ENCODE measurements at regions not wholly inside any gene's neighbourhood (a gene's known extent, or its start where the extent isn't known, plus 50 kb on each side); places are given as distances from the start of the nearest gene placed in this dataset.

DNA sequence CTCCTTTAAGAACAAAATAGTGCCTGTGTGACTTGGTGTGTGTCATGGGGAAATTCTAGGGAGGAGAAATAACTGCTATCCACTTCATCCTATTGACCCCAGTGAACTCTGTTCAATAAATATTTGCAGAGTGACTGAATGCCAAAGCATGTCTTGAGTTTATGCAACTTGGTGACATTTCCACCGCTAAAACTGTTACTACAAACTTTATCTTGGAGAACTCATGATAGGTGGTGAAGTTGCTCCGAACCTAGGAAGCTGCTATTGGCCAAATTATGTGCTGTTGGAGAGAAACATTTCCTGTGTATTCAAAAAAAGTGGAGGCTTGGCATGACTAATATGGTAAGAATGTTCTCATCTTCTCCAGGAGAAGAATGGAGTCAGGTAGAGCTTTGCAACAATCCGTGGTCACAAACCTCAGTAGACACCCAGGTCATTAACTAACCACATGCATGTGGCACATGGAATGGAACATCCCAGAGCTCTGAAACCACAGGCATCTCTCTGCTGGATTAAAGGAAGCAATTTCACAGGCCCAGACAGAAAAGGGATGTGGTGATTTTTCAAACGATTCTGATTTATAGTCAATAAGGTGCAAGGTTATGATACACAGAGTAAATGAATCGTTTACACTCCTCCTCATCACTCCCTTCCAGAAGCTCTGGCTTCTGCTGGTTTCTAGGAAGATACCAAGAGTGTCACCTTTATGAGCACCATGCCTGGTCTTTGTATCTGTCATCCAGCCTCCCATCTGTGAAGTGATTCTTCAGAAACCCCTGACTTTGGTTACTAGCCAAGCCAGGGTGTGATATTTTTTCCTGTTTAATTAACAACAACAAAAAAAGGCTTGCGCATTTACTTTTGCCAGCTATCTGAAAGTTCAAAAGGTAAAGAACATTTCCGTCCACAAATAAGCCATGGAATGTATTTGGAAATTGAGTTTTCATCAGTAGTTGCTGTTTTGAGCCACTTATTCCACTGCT lies 361.1 kb downstream of the TGFB2 start:
- H3K27me3 Mint-ChIP-seq = peaks cover 2% of the 10 kb centered on the region
- CTCF ChIA-PET = interaction anchor here (0.6 kb wide), 1 partner anchor 974 kb away, joined by 3 read pairs; no protein-coding TSS in a partner anchor
- no peak overlapping the region for H3K4me3 Mint-ChIP-seq
- no peak overlapping the region for H3K27ac Mint-ChIP-seq
- DNase-seq (no peak), ATAC-seq (no peak)
- intact Hi-C loops (cut with micrococcal nuclease) = no loop called here
- POLR2A ChIA-PET = no interaction called here
- H3K4me1 Mint-ChIP-seq (ENCODE audit: low read depth) = no peaks in the 10 kb centered on the region
- TF ChIP-seq, protein P1, sequence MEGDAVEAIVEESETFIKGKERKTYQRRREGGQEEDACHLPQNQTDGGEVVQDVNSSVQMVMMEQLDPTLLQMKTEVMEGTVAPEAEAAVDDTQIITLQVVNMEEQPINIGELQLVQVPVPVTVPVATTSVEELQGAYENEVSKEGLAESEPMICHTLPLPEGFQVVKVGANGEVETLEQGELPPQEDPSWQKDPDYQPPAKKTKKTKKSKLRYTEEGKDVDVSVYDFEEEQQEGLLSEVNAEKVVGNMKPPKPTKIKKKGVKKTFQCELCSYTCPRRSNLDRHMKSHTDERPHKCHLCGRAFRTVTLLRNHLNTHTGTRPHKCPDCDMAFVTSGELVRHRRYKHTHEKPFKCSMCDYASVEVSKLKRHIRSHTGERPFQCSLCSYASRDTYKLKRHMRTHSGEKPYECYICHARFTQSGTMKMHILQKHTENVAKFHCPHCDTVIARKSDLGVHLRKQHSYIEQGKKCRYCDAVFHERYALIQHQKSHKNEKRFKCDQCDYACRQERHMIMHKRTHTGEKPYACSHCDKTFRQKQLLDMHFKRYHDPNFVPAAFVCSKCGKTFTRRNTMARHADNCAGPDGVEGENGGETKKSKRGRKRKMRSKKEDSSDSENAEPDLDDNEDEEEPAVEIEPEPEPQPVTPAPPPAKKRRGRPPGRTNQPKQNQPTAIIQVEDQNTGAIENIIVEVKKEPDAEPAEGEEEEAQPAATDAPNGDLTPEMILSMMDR (IDR thresholded peaks at IDR 0.05) = no peak
- no peaks in the 10 kb centered on the region for H3K36me3 Mint-ChIP-seq (ENCODE audit: low read depth)
- H3K9me3 Mint-ChIP-seq = no peaks in the 10 kb centered on the region

DNA sequence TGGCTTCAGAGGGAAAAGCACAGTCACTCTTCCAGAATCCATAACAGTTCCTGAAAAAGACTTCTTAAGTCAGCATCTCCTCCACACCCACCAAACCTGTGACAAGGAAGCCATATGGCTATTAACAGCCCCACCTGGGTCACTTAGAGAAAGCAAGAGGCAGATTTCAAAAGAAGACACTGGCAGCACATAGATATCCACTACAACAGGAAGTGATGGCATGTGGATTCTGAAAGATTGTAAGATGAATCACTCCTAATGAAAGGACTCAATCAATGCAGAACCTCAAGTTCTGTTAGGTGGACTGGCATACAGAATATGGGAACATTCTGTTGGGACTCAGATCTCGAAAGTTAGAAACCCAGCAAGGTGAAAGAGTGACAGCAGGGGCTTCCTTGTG lies 365.9 kb downstream of the TGFB2 start:
- intact Hi-C loops (cut with micrococcal nuclease) = no loop called here
- H3K36me3 Mint-ChIP-seq (ENCODE audit: low read depth) = no peaks in the 10 kb centered on the region
- no peaks in the 10 kb centered on the region for H3K27me3 Mint-ChIP-seq
- H3K9me3 Mint-ChIP-seq = peaks cover 2% of the 10 kb centered on the region
- DNase-seq (no peak), ATAC-seq (no peak)
- CTCF ChIA-PET = no interaction called here
- H3K4me3 Mint-ChIP-seq = no peak overlapping the region
- H3K4me1 Mint-ChIP-seq (ENCODE audit: low read depth) = no peaks in the 10 kb centered on the region
- POLR2A ChIA-PET = no interaction called here
- TF ChIP-seq, protein P1 (IDR thresholded peaks at IDR 0.05) = no peak
- no peak overlapping the region for H3K27ac Mint-ChIP-seq

DNA sequence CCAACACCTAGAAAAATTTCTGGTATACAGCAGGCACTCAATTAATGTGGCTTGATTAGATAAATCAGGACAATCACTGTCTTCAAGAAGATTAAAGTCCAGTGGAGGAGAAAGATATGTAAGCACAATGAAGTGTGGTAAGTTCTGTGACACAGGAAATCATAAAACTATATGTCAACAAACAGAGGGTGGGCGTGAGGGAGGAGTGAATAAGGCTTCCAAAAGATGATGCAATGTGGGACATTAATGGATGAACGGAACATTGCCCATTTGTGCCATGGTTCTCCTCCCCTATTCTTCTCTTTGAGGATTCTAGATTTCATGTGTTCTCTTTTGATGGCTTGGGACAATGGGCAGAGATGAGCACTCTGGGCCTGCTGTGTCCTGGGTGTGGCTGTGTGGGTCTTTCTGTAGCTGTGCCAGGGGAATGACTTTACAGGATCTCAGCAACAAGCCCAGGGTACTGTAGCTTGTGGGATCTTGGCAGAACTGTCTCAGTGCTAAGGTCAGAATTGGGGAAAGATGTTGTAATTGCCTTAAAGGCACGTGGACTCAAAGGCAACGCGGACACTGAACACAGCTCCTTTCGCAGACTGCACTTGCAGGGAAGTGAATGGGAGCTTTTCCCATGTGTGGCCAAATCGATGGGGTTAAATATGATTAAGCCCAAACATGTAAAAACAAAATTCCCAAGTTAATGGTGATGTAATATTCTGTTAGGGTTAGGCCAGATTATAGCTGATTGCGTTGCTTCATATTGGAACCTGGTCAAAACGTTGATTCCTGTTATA lies 366.9 kb downstream of the TGFB2 start:
- TF ChIP-seq, protein P1 (IDR thresholded peaks at IDR 0.05) = no peak
- CTCF ChIA-PET = no interaction called here

DNA sequence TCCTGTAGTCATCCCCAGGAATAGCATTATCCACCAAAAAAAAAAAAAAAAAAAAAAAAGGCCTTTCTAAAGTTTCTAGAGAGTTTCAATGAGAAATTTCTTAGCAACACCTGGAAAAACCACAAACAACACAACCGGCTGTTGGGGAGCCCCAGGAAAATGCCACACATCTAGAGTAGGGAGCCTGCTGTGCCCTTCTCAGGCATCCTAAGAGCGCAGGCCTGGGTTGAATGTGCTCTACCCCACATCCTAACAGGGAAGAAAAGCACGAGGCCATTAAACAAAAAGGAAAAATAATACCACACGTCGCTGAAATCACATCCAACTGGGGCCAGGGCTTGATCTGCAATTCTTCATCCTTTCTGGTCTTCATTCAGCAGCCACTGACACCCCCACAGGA lies 367.5 kb downstream of the TGFB2 start:
- intact Hi-C loops (cut with micrococcal nuclease) = no loop called here
- DNase-seq = no peak
- H3K27me3 Mint-ChIP-seq = no peaks in the 10 kb centered on the region
- no peak overlapping the region for H3K4me3 Mint-ChIP-seq
- no peak overlapping the region for H3K27ac Mint-ChIP-seq
- ChIA-PET POLR2A (no interaction called here), CTCF (no interaction called here)
- no peaks in the 10 kb centered on the region for H3K36me3 Mint-ChIP-seq (ENCODE audit: low read depth)
- H3K9me3 Mint-ChIP-seq = peaks cover 2% of the 10 kb centered on the region
- TF ChIP-seq, protein P1 (IDR thresholded peaks at IDR 0.05) = no peak
- H3K4me1 Mint-ChIP-seq (ENCODE audit: low read depth) = no peaks in the 10 kb centered on the region
- no peak for ATAC-seq

More for the DNA sequence above, 366.9 kb downstream of the TGFB2 start:
- intact Hi-C loops (cut with micrococcal nuclease) = no loop called here
- ATAC-seq = no peak
- Mint-ChIP-seq H3K27me3 (no peaks in the 10 kb centered on the region), H3K9me3 (peaks cover 2% of the 10 kb centered on the region), H3K4me3 (no peak overlapping the region), H3K27ac (no peak overlapping the region), H3K4me1 (ENCODE audit: low read depth) (no peaks in the 10 kb centered on the region), H3K36me3 (ENCODE audit: low read depth) (no peaks in the 10 kb centered on the region)
- POLR2A ChIA-PET = no interaction called here
- DNase-seq = no peak

All from activated CD8-positive, alpha-beta T cell treated with anti-CD3 and anti-CD28 coated beads for 36 hours (primary cell).